GM10266 (cell line): ENCODE measurements at regions not wholly inside any gene's neighbourhood (a gene's known extent, or its start where the extent isn't known, plus 50 kb on each side); places are given as distances from the start of the nearest gene placed in this dataset.

Experiments used
- DNase-seq: peaks from one replicate; pipeline ENCODE4 v3.0.0; 2012; ENCODE audit errors: extremely low spot score
- TF ChIP-seq, protein P1 (sequence below): IDR thresholded peaks from 2 replicates; pipeline ENCODE4 v1.5.1; 2012; ENCODE audit warnings: mild to moderate bottlenecking, low read depth; ENCODE audit not compliant: control insufficient read depth, insufficient read depth; ENCODE audit errors: missing control alignments

DNA sequence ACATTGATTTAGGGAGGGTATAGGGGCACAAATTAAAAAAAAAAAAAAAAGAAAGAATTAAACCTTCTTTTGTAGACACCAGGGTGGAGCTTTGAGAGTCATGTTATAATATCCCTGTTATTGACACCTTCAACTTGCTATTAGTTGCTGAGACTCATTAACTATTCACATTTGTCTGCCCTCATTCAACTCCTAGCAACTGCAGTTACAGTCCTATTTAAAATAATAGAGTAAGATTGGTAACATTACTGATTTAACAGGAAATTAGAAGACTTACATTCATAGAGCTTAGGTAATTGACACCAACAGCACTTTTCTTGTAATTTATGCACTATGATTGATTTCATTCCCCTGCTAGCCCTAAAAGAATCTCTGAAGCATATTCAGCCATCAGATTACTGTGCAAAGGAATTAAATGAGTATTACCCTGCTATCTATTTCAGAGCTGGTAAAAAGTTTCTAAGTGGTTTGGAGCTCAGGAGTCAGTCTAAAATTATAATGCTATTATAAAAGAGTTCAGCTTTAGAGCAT is 148.8 kb upstream of the TBL1XR1 start:
- TF ChIP-seq, protein P1, sequence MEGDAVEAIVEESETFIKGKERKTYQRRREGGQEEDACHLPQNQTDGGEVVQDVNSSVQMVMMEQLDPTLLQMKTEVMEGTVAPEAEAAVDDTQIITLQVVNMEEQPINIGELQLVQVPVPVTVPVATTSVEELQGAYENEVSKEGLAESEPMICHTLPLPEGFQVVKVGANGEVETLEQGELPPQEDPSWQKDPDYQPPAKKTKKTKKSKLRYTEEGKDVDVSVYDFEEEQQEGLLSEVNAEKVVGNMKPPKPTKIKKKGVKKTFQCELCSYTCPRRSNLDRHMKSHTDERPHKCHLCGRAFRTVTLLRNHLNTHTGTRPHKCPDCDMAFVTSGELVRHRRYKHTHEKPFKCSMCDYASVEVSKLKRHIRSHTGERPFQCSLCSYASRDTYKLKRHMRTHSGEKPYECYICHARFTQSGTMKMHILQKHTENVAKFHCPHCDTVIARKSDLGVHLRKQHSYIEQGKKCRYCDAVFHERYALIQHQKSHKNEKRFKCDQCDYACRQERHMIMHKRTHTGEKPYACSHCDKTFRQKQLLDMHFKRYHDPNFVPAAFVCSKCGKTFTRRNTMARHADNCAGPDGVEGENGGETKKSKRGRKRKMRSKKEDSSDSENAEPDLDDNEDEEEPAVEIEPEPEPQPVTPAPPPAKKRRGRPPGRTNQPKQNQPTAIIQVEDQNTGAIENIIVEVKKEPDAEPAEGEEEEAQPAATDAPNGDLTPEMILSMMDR = no peak
- DNase-seq = no peak

DNA sequence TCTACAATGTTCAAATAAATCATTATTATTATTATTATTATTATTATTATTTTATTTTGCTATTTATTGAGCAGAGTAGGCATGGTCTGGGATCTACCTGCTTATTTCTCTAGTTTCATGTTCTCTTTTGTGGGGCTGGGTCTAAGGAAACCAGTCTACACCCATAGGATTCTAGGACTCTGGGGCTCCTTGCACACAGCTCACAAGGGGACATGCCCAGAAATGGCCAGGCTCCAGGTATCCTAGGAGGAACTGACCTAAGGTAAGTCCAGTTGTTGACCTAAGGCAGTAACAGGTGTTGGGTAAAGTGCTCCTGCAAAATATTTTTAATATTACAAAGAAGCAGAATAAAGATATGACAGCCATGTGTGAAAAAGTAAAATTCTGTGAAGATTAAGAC is 149.6 kb upstream of the TBL1XR1 start:
- TF ChIP-seq, protein P1 = no peak
- DNase-seq = no peak

DNA sequence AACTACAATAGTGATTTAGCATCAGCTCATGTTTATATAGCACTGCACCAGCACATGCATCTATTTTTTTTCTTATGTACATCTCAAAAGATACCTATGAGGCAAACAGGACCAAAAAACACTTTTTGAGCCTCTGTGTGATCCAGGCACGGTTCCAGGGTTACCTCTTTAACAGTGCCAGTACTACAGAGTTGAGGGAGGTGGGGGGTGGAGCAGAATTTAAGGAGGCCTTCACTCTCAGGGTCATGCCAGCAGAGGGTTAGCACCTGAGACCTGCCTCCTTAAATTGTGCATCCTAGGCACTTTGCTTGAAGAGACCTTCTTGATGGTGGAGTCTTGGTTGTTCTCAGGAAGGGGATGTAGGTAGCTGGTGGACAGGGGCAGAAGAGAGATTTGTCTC is 150.3 kb upstream of the TBL1XR1 start:
- DNase-seq = no peak
- TF ChIP-seq, protein P1 = no peak

DNA sequence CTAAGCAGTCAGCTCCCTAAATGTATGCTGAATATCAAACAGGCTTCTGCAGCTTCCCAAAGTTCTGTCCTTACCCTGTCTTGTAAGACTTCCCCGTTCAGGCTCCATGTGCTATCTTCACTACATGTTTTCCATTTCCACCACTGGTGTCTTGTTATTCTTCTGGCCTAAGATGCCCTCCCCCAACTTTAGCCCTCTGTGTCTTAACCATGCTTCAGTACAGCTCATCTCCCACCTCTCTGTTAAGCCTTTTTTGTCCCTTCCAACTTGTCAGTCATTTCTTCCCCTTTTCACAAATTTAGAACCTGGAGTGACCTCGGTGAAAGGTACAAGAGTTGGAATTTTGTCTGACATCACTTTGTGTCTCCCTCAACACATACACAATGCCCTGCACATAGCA is 151.7 kb upstream of the TBL1XR1 start:
- no peak for DNase-seq
- TF ChIP-seq, protein P1 = no peak

DNA sequence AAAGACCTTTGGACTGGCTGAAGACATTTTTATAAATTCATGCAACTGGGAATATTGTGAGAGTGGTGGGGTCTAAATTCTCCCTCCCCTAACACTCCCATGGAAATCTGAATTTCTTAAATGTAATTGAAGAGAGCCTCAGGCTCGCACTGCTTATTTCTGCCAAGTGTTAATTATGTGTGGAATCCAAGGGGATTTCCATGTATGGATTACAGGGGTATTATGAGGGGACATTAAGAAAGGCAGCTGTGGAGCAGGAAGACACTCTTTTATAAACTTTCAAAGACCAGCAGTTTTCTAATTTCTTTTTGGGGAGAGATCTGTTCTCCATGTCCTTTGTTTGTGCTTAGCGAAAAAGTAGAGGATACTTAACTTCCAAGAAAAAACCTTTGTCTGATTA is 152.1 kb upstream of the TBL1XR1 start:
- TF ChIP-seq, protein P1 = no peak
- no peak for DNase-seq

DNA sequence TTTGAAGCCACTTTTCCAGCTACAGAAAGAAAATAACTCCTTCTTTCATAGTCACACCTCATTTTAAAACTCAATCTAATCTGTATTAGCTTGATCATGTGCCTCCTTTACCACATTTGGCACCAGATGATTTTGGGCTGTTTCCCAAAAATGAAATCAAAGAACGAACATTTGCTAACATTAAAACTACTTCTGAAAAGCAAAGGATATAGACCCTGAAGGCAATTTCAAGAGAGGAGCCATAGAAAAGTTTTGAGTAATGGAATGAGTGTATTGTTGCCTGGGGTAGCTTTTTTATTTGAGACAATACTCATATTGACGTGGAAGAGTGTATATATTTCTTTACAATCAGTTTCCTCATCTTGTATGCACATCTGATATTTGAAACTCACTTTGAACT is 152.8 kb upstream of the TBL1XR1 start:
- TF ChIP-seq, protein P1 = no peak

DNA sequence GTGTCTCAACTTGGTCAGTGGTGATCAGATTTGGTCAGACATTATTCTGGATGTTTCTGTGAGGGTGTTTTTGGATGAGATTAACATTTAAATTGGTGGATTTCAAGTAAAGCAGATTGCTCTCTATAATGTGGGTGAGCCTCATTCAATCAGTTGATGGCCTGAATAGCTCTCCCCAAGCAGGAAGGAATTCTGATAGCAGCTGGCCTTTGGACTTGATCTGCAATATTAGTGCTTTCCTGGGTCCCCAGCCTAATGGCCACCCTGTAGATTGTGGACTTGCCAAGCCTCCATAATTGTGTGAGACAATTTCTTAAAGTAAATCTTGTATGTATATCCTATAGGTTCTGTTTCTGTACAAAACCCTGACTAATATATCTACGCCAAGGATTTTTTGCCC is 153.9 kb upstream of the TBL1XR1 start:
- DNase-seq = no peak
- TF ChIP-seq, protein P1 = no peak

More for the DNA sequence above, 152.8 kb upstream of the TBL1XR1 start:
- DNase-seq = no peak
